Ovary (tissue), 7 donors: ENCODE measurements at regions not wholly inside any gene's neighbourhood (a gene's known extent, or its start where the extent isn't known, plus 50 kb on each side); places are given as distances from the start of the nearest gene placed in this dataset.

Experiments used
- DNase-seq, 5 donors: peaks; one replicate each; pipeline ENCODE4 v3.0.0-alpha.2; 2019 to 2020
- H3K27ac ChIP-seq, 2 donors: fragments of 200-600 bp; one replicate each; pipeline versions ENCODE4 v1.5.1 to v1.8.0; 2019 to 2022
- H3K27me3 ChIP-seq: fragments of 200-600 bp; one replicate; pipeline ENCODE4 v1.8.0; 2022
- H3K36me3 ChIP-seq: fragments of 200-600 bp; sonication (generic); one replicate; pipeline ENCODE4 v1.5.1; 2019
- H3K4me1 ChIP-seq: one replicate; pipeline ENCODE4 v1.8.1; 2013; ENCODE audit warnings: mild to moderate bottlenecking, moderate library complexity; ENCODE audit not compliant: insufficient read depth
- H3K4me3 ChIP-seq: fragments of 200-600 bp; sonication (generic); one replicate; pipeline ENCODE4 v1.5.1; 2017
- H3K9me3 ChIP-seq, 2 donors: fragments of 200-600 bp in 1 of 2; sonication (generic) in 1 of 2; one replicate each; pipeline versions ENCODE4 v1.5.1 to v1.8.1; 2013 to 2019; ENCODE audit warnings: mild to moderate bottlenecking in 1 of 2, moderate library complexity in 1 of 2
- EP300 ChIP-seq: sonication (generic); formaldehyde crosslinking; IDR thresholded peaks from one replicate; pipeline ENCODE4 v1.6.1; 2017; ENCODE audit warnings: antibody characterized with exemption
- POLR2A ChIP-seq: fragments of 450-650 bp; IDR thresholded peaks from one replicate; pipeline ENCODE4 v1.6.1; 2017; ENCODE audit warnings: antibody characterized with exemption, mild to moderate bottlenecking, moderate library complexity
- WGBS, 3 donors: extraction: QIAGEN DNeasy Blood & Tissue Kit in 1 of 3; methylation state at CpG; one replicate each; pipeline versions ENCODE4 v1.1.5 to v1.1.7; 2013 to 2017; 5-methylcytosine and 5-hydroxymethylcytosine counted together
- intact Hi-C, 4 donors: fragments of 100-400 bp; cut with DNase I; formaldehyde crosslinking; loops; one replicate each; pipeline versions ENCODE4 v1.11.0 to v1.15.1; 2022 to 2023
- TF ChIP-seq, protein P1 (sequence below), 3 donors: fragments of 450-650 bp in 2 of 3; fragments of 200-600 bp in 1 of 3; IDR thresholded peaks; one replicate each; pipeline versions ENCODE4 v1.5.1 to v1.8.0; 2016 to 2022; ENCODE audit warnings: antibody characterized with exemption in 3 of 3, mild to moderate bottlenecking in 1 of 3
- donor health status: DM: no; HTN: no; CAD: no; lungs with moderate emphysema.
- donor health status: DM: no; HTN: no; CAD: no.
- donor health status: Bipolar disorder and iron deficiency.
- donor health status: DM: no; HTN: no; CAD: no.
- donor health status: DM: yes; HTN: yes; CAD: no.

GRCh38 chr6:160911949-160912348, 79.6 kb upstream of the MAP3K4 start:
- WGBS, 3 donors = 80 to 91% (median 81%) methylated on average over 5 of the region's 5 CpGs
- TF ChIP-seq POLR2A (no peak), EP300 (no peak)
- TF ChIP-seq, protein P1, sequence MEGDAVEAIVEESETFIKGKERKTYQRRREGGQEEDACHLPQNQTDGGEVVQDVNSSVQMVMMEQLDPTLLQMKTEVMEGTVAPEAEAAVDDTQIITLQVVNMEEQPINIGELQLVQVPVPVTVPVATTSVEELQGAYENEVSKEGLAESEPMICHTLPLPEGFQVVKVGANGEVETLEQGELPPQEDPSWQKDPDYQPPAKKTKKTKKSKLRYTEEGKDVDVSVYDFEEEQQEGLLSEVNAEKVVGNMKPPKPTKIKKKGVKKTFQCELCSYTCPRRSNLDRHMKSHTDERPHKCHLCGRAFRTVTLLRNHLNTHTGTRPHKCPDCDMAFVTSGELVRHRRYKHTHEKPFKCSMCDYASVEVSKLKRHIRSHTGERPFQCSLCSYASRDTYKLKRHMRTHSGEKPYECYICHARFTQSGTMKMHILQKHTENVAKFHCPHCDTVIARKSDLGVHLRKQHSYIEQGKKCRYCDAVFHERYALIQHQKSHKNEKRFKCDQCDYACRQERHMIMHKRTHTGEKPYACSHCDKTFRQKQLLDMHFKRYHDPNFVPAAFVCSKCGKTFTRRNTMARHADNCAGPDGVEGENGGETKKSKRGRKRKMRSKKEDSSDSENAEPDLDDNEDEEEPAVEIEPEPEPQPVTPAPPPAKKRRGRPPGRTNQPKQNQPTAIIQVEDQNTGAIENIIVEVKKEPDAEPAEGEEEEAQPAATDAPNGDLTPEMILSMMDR (IDR thresholded peaks at IDR 0.05) = no peak
- intact Hi-C loops = no loop called here
- Histone ChIP-seq H3K36me3 (no peaks in the 10 kb centered on the region), H3K9me3 (no peaks in the 10 kb centered on the region), H3K4me3 (no peak overlapping the region), H3K27me3 (no peaks in the 10 kb centered on the region), H3K27ac (no peak overlapping the region), H3K4me1 (no peaks in the 10 kb centered on the region)
- no peak for DNase-seq

- intact Hi-C loops = no loop called here
- Histone ChIP-seq H3K4me1 (no peaks in the 10 kb centered on the region), H3K9me3 (no peaks in the 10 kb centered on the region), H3K27ac (no peak overlapping the region), H3K27me3 (no peaks in the 10 kb centered on the region), H3K4me3 (no peak overlapping the region), H3K36me3 (no peaks in the 10 kb centered on the region)
- WGBS, 3 donors = 85 to 90% (median 86%) methylated on average over 6 of the region's 6 CpGs
- no peak for DNase-seq
- TF ChIP-seq, protein P1 (IDR thresholded peaks at IDR 0.05) = no peak
- TF ChIP-seq EP300 = no peak
- TF ChIP-seq POLR2A = no peak
These were observed 79.2 kb upstream of the MAP3K4 start for GRCh38 chr6:160912411-160912810.

DNA sequence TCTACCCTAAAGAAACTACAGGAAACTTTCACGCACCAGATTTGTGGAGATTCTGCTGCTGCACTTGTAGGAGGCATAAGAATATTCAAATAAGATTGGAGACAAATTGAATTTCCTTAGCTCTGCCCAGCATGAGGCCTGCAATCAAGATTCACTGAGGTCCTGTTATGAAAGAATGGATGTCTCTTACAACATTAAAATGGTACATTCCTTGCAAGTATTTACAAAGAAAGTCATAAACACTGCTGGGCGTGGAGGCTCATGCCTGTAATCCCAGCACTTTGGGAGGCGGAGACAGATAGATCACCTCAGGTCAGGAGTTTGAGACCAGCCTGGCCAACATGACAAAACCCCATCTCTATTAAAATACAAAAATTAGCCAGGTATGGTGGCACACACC, 74.0 kb upstream of the MAP3K4 start:
- WGBS, 3 donors = 88 to 95% (median 90%) methylated on average over 3 of the region's 3 CpGs
- Histone ChIP-seq H3K27me3 (no peaks in the 10 kb centered on the region), H3K36me3 (no peaks in the 10 kb centered on the region), H3K27ac (no peak overlapping the region), H3K4me1 (no peaks in the 10 kb centered on the region), H3K4me3 (no peak overlapping the region), H3K9me3 (no peaks in the 10 kb centered on the region)
- no peak for DNase-seq
- intact Hi-C loops = no loop called here
- TF ChIP-seq EP300 (no peak), POLR2A (no peak)
- TF ChIP-seq, protein P1 (IDR thresholded peaks at IDR 0.05) = no peak

DNA sequence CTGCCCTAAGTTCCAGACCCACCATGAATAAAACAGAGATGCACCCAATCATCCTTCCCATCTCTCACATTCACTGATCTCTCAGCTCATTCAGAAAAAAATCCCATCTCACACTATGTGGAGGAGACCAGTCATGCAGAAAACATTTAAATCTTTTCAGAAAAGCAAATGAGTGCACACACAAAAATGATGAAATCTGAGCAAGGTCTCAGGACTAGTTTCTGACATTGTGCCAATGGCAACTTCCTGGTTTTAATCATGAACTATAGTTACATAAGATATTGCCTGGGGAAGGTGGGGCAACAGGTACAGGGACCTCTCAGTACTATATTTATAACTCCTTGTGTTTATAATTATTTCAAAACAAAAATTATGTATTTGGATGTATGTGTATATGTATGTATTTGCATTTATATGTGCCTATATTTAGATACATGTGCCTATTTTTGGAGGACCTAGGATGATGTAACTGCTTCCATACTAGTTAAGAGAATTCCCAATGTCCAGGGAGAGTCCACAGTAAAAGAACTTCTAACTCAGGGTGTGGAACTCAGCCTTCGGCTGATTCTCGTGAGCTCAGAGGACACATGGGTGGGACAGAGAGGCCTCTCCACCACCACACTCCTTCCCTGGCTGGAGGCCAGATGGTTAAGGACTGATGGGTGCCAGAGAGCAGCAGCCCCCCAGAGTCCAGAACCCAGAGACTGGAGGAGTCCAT, 71.7 kb upstream of the MAP3K4 start:
- no peak overlapping the region for H3K4me3 ChIP-seq
- no peaks in the 10 kb centered on the region for H3K9me3 ChIP-seq
- WGBS, 3 donors = 90 to 93% (median 91%) methylated on average over 2 of the region's 2 CpGs
- DNase-seq = no peak
- H3K4me1 ChIP-seq = no peaks in the 10 kb centered on the region
- H3K36me3 ChIP-seq = no peaks in the 10 kb centered on the region
- H3K27me3 ChIP-seq = no peaks in the 10 kb centered on the region
- no peak overlapping the region for H3K27ac ChIP-seq
- intact Hi-C loops = no loop called here
- no peak for TF ChIP-seq EP300
- TF ChIP-seq, protein P1 (IDR thresholded peaks at IDR 0.05) = no peak
- TF ChIP-seq POLR2A = no peak
